HG02938 (cell line): ENCODE measurements at regions not wholly inside any gene's neighbourhood (a gene's known extent, or its start where the extent isn't known, plus 50 kb on each side); places are given as distances from the start of the nearest gene placed in this dataset.

Source experiments
- ATAC-seq: cut with Tn5 transposase; IDR thresholded peaks from one replicate; pipeline ENCODE4 v1.9.1; 2021; ENCODE audit warnings: mild to moderate bottlenecking, moderate library complexity; ENCODE audit not compliant: unreplicated experiment

DNA sequence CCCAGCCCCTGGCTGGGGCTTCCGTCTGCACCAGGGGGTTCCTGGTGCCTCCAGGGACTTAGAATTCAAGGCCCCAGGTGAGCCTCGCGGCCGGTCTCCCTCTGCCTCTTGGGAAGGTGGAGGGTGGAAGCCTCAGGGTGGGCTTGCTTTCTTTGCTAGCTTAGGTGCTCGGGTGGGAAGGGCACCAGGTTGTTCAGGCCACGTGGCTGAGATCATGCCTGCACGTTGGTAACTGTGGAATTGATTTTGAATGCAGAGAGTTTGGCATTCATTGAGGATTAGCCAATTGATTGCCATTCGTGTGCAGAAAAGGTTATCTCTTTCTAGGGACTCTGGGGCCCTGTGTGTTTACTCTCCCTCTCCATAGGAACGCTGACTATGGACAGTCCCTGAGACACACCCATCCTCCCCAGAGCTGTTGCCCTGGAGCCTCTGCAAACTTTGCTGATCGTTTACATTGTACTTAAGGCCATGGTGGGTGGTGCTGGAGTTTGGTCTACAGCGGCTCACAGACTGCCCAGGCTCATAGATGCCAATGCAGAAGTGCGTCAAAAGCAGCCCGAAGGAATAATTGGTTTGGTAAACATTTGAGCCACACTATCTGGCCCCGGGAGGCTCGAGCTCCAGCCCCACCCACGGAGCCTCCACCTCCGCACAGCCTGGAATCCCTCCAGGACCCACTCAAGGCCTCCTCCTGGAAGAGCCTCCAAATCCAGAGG, 1457.7 kb downstream of the BRD1 start:
- no peak for ATAC-seq

- ATAC-seq: no peak
These were observed 1458.6 kb downstream of the BRD1 start for GRCh38 chr22:48368975-48369525.

DNA sequence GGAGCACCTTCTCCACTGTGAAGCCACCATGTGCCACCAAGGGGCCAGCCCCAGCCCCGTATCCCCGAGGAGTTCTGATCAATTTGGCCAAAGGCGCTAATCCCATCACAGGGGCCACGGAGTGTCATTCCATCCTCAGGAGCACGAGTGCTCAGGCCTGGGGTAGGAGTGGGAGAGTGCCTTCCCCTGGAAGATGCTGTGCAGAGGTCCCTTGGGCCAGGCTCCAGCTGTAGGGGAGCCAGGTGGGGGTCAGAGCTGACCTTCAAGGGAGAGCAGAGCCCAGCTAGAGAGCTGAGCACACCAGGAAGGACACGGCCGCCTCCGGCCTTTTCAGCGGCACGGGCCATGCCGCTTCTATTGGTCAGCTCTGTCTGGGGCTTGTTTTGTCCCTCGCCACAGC, 1459.9 kb downstream of the BRD1 start:
- no peak for ATAC-seq

DNA sequence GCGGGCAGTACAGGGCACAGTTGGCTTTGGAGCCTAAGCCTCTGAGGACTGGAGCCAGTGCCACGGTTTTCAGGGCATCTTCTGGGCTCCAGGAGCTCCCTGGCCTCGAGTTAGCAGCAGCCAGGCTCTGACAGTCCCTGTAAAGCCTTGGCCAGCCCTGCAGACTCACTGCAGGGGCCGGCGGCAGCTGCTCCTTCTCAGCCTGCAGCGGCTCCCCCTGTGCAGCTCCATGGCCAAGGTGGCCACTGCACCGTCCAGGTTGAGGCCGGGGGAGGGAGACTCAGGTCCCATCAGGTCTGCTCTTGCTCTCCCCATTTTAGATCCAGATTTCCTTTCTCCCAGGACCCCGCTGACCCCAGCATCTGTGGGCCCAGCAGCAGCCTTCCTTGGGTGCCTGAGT, 1461.1 kb downstream of the BRD1 start:
- no peak for ATAC-seq

DNA sequence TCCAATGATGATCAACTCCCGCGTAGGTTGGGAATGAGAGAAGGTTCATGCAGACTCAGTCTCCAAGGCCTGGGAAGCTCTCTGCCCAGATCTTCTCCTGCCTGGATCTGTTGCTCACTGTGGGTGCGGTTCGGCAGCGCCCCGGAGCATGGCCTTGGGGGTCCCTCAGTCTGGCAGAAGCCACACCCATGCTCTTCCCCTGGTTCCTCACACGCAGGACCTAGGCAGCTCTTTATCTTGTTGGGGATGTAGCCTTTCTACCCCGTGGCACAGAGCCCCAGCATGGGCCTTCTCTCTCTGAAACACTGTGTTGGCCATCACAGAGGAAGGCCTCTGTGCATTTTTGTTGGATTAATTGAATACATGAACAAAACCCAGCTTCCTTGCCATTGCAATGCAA, 1461.6 kb downstream of the BRD1 start:
- no peak for ATAC-seq

GRCh38 chr22:48365386-48365785, 1462.3 kb downstream of the BRD1 start:
- ATAC-seq: no peak

DNA sequence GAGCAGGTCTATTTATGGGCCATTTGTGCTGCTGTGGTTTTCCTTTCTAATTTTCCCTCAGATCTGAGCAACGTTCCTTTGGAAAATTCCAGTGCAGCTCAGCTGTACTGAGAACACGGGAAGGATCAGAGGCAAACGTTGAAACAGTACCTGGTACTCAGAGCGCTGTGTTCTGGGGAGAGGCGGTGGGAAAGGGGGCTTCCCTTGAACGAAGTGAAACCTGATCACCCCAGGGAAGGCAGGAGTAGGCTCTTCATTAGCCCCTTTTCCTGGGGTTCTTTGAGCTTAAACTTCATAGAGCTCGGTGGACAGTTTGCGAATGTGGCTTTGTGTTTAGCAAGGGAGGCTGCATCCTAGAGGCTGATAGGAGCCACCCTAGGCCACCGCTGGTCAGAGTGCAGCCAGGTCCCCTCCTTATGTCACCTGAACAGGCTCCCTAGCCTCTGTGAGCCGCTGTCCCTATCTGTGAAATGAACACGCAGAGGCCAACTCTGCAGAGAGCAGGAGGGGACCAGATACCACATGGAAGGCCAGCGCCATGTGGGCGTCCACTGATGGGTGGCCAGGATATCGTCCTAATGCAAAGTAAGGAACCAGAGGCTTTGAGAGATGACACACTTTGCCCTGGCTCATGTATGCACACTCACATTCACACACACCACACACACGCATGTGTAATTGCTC, 1464.8 kb downstream of the BRD1 start:
- ATAC-seq: no peak

DNA sequence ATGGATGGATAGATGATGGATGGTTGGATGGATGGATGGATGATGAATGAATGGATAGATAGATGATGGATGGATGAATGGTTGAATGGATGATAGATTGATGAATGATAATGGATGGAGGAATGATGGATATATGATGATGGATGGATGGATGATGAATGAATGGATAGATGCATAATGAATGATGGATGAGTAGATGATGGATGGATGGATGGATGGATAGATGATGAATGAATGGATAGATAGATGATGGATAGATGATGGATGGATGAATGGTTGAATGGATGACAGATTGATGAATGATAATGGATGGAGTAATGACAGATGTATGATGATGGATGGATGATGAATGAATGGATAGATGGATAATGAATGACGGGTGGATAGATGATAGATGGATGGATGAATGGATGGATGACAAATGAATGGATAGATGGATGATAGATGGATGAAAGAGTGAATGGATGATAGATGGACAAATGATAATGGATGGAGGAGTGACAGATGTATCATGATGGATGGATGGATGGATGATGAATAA, 1466.5 kb downstream of the BRD1 start:
- ATAC-seq: no peak

GRCh38 chr22:48359613-48359965, 1468.1 kb downstream of the BRD1 start:
- ATAC-seq: no peak

DNA sequence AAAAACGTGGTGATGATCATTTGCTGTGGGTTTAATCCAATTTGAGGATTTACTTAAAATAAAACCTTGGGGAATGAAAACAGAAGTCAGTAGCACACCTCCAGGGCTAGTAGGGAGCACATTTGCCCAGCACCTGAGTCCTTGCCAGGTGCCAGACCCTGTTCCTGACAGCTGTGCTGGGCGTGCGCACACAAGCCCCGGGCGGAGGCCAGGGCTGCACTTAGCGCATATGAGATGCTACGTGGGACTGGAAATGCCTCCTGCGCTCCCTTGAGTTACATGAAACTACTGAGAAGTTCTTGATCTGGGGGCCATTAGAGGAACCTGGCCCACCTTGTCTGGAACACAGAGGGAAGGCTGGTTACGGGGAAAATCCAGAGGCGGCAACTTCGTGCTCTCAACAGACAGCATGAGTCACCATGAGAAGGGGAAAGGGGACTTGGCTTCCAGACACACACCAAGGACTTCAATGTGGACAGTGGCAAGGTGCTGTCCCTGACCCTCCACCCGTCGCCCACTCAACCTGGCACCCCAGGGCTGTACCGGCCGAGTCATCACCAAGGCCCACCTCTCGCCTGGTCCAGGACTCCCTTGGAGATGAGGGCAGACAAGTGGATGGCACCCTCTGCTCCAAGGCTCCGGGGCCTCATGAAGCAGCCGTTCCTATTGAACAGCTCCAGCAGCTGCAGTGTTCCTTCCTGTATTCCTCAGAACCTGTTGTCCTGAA, 1468.6 kb downstream of the BRD1 start:
- ATAC-seq: no peak

- ATAC-seq: no peak
These were observed 1469.7 kb downstream of the BRD1 start for GRCh38 chr22:48357961-48358360.

DNA sequence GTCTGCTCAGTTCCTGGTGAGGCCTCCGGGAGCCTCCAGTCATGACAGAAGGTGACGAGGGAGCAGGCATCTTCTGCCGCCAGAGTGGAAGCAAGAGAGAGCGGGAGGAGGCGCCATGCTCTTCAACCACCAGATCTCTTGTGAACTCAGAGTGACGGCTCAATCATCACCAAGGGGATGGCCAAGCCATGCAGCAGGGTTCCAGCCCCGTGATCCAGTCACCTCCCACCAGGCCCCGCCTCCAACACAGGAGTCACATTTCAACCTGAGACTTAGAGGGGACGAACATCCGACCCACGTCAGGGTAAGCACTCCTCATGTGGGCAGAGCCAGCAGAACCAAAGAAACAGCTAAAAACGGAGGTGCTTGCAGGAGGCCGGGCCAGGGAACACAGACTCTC, 1470.5 kb downstream of the BRD1 start:
- ATAC-seq: no peak

DNA sequence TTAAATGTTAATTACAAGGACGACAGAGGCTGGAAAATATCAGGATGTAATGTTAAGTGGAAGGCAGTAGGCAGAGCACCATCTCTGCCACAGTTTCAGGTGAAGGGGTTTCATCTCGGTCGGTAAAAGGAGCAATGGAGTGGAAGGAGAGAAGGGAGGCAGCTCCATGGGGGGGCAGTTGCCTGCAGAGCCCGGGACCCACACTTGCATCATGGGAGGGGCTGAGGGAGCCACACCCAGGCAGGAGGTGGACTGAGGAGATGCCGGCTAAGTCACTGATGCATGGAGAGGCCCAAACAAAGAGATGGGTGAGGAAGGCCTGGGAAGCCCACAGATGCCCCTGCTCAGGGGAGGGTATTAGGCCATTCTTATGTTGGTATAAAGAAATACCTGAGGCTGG, 1470.9 kb downstream of the BRD1 start:
- ATAC-seq: no peak

DNA sequence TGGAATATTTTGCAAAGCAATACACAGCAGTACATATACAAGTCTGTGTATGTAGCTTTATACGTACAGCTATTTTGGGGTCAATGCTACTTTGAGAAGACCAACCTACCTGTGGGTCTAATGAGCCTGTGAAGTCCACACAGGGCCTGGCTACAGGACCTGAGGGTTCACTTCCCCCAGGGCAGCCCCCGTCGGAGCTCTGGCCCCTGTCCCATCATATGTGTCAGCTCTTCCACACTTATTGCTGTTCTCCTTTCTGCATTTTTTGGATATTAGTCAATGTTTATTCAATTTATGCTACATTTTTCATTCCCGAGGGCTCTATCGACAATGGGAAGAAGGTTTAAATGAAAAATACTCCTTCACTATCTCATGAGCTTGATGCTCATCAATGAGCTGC, 1473.6 kb downstream of the BRD1 start:
- ATAC-seq: no peak

DNA sequence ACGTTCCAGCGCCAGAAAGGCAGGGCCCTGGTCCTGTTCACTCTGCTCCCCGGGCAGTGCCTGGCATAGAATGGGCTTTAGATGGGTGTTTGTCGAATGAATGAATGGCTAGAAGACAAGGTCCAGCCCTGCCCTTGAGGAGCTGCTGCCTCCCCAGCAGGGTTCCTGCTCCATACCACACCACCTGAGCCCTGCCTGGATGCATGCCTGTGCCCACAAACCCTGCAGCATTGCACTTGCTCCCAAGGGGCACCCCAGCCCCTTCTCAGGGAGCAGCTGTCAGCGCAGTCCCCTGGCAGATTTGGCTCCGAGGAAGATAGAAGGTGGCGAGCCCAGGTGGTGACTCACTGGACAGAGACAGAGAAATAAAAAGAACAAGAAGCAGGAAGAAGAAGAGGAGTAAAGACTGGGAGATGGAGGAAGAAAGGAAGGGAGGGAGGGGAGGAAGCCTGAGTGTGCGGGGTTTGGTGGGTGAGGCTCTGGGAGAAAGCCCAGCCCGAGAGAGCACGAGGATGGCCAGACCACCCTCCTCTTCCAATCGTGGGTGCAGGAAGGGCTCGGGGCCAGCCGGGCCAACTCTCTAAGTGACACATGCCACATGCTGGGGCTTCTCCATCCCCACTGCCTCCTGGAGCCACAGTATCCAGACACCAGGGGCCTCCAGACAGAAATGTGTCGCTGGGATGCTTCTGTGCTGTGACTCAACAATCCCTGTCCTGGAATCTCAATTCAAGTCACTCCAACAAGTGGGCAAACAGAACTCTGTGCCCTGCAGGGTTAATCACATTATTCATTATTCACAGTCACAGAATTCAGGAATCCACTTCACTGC, 1474.3 kb downstream of the BRD1 start:
- ATAC-seq: no peak

DNA sequence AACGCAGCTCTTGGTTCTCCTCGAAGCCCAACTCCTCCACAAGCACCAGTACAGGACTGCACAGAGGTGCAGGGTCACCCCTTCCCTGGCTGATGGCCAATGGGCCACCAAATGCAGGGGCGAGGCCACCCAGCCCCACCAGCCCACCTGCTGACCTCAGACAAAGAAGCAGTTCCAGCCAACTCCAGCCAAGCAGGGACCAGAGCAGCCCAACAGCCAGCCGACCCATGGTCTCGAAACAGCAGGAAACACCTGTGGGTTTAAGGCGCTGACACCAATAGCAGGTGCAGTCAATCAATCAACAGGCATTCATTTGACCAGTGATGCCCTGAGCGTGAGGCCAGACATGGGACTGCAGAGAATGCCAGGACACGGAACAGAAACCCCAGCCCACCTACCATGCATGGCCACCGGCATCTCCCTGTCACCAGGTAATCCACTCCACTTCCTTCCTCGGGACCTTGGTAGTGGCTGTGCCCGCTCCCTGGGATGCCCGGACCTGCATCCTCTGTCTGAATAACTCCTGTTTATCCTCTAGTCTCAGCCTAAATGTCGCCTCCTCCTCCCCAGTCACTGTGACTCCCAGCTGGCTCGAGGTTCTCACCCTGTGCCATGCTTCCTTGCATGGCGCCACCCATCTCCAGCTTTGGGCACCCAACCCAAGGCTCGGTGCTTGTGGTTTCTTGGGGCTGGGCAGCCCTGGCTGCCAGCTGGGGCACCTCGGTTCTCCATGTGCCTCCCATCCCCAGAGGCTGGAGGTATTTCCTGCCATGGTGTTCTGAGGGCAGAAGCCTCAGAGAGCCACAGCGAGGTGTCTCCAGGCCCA, 1475.4 kb downstream of the BRD1 start:
- no peak for ATAC-seq

DNA sequence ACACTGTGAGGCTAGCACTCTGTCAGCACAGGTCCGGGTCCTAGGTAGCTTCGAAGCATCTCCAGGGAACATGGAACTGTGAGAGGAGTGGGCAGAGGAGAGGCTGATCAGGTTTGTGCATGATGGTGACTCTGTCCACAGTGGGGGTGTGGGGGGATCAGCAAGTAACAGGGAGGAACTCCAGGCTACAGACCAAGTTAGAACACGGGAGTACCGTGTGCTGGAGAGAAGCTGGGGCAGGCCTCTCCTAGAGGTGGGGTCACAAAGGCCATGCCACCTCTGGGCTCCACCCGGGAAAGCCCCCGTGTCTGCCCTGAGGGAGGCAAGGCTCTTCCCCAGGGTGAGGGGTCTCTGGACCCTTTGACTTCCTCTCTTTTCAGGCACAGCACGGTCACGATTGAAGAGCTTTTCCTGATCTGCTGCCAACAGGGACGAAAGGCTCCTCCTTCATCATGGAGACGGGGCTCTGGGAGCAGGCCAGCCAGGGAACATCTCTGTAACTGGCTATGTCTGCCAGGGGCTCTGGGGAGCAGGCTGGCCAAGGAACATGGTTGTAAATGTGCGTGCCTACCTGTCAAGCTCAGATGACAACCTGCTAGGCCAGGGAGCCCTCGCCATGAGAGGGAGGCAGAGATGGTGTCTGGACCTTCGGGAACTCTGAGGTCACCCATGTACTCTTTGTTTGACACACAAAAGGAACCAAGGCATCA, 1476.1 kb downstream of the BRD1 start:
- no peak for ATAC-seq

DNA sequence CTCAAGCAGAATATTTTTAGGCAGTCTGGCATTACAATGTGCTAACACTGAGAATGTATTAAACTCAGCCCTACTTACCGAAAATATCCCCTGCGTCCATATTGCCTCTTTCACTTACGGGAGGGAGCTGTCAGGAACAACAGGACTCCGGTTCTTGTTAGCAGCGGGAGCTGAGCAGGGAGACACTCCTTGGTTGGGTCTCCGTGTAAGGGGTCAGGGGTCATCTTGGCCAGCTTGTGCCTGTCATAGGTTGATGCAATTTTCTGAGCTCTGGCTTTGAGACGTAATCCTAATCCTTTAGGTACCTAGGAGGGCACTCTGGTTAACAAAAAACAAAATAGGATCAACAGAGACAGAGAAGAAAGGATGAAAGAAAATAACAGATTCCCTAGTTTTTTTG, 1477.2 kb downstream of the BRD1 start:
- ATAC-seq: no peak

GRCh38 chr22:48348855-48349254, 1478.8 kb downstream of the BRD1 start:
- ATAC-seq: no peak
